PC-9 (cell line): ENCODE measurements at regions not wholly inside any gene's neighbourhood (a gene's known extent, or its start where the extent isn't known, plus 50 kb on each side); places are given as distances from the start of the nearest gene placed in this dataset.

Experiments used
- CTCF ChIP-seq: fragments of 200-600 bp; sonication (generic); conservative IDR thresholded peaks from 2 replicates; pipeline ENCODE4 v1.6.1; 2017; ENCODE audit warnings: mixed run types, antibody characterized with exemption, mild to moderate bottlenecking, moderate library complexity
- EZH2 ChIP-seq: fragments of 200-600 bp; sonication (generic); IDR thresholded peaks from 2 replicates; pipeline ENCODE4 v1.8.0; 2017; ENCODE audit warnings: antibody characterized with exemption, low read depth

- no peak for TF ChIP-seq CTCF
- no peak for TF ChIP-seq EZH2
Measured at GRCh38 chr6:145051661-145052060, 683.7 kb downstream of the EPM2A start.
